Testis (tissue), 2 donors: ENCODE measurements at regions not wholly inside any gene's neighbourhood (a gene's known extent, or its start where the extent isn't known, plus 50 kb on each side); places are given as distances from the start of the nearest gene placed in this dataset.

Source experiments
- POLR2A ChIP-seq: fragments of 450-650 bp; IDR thresholded peaks from one replicate; pipeline ENCODE4 v1.6.1; 2017; ENCODE audit warnings: antibody characterized with exemption, mild to moderate bottlenecking, moderate library complexity
- TF ChIP-seq, protein P1 (sequence below), 3 experiments: fragments of 450-650 bp in 2 of 3; fragments of 200-600 bp in 1 of 3; sonication (generic) in 1 of 3; IDR thresholded peaks; one replicate each; pipeline ENCODE4 v1.5.1; 2016 to 2019; ENCODE audit warnings: antibody characterized with exemption in 3 of 3, mild to moderate bottlenecking in 2 of 3, moderate library complexity in 1 of 3

DNA sequence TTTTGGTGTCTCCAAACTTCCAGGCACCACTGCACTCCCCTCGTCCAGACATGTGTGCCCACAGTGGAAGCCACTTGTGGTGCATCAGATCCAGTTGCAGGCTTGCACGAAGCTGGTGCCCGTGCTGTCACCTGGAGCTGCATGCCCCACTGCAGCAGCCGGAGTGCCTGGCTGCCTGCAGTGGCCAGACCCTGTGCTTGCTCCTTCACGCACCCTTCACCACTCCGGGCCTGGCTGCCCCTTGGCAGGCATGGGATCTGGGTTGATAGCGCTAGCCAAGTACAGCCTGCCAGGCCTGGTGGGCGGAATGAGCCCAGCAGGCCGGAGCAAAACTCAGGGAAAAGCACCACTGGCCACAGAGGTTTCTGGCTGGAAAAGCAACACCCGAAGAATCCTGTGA is 50.2 kb upstream of the SHISA3 start:
- TF ChIP-seq, protein P1, sequence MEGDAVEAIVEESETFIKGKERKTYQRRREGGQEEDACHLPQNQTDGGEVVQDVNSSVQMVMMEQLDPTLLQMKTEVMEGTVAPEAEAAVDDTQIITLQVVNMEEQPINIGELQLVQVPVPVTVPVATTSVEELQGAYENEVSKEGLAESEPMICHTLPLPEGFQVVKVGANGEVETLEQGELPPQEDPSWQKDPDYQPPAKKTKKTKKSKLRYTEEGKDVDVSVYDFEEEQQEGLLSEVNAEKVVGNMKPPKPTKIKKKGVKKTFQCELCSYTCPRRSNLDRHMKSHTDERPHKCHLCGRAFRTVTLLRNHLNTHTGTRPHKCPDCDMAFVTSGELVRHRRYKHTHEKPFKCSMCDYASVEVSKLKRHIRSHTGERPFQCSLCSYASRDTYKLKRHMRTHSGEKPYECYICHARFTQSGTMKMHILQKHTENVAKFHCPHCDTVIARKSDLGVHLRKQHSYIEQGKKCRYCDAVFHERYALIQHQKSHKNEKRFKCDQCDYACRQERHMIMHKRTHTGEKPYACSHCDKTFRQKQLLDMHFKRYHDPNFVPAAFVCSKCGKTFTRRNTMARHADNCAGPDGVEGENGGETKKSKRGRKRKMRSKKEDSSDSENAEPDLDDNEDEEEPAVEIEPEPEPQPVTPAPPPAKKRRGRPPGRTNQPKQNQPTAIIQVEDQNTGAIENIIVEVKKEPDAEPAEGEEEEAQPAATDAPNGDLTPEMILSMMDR (IDR thresholded peaks at IDR 0.05), result no peak
- no peak for TF ChIP-seq POLR2A
